Prostate gland (tissue), 2 donors: ENCODE measurements at regions not wholly inside any gene's neighbourhood (a gene's known extent, or its start where the extent isn't known, plus 50 kb on each side); places are given as distances from the start of the nearest gene placed in this dataset.

Source experiments
- CTCF ChIP-seq, 4 experiments: fragments of 200-600 bp in 2 of 4; fragments of 450-650 bp in 2 of 4; sonication (generic) in 2 of 4; IDR thresholded peaks; 1 replicate in 3 of 4; 2 replicates in 1 of 4; pipeline ENCODE4 v1.5.1; 2016 to 2019; ENCODE audit warnings: antibody characterized with exemption in 4 of 4, mild to moderate bottlenecking in 2 of 4, moderate library complexity in 2 of 4
- POLR2A ChIP-seq: fragments of 450-650 bp; IDR thresholded peaks from one replicate; pipeline ENCODE4 v1.6.1; 2016; ENCODE audit warnings: antibody characterized with exemption, mild to moderate bottlenecking
- POLR2AphosphoS5 ChIP-seq: sonication (generic); formaldehyde crosslinking; IDR thresholded peaks from one replicate; pipeline ENCODE4 v1.6.1; 2017; ENCODE audit warnings: antibody characterized with exemption

GRCh38 chrX:38970074-38970473, 168.8 kb downstream of the MID1IP1 start:
- TF ChIP-seq POLR2A: no peak
- no peak for TF ChIP-seq CTCF (IDR thresholded peaks at IDR 0.05)
- TF ChIP-seq POLR2AphosphoS5: no peak
